ENCODE measurements at regions not wholly inside any gene's neighbourhood (a gene's known extent, or its start where the extent isn't known, plus 50 kb on each side); places are given as distances from the start of the nearest gene placed in this dataset.

GRCh38 chrX:12026481-12026880, 111.8 kb upstream of the FRMPD4 start:
- TF ChIP-seq CTCF (IDR thresholded peaks at IDR 0.05), result no peak
- no peak for TF ChIP-seq POLR2AphosphoS5 (IDR thresholded peaks at IDR 0.05)
- TF ChIP-seq POLR2A (IDR thresholded peaks at IDR 0.05), result no peak
